Epithelial cell of proximal tubule (primary cell): ENCODE measurements at regions not wholly inside any gene's neighbourhood (a gene's known extent, or its start where the extent isn't known, plus 50 kb on each side); places are given as distances from the start of the nearest gene placed in this dataset.
"Not testable (repeated sequence)": the region's sequence is repeated elsewhere in the genome, so short reads cannot be mapped to it uniquely, and the experiment has no call there.

ENCODE experiments used
- DNase-seq: peaks from one replicate; pipeline ENCODE4 v3.0.0-alpha.2; 2011; ENCODE audit warnings: low read depth
- H3K4me3 ChIP-seq: 2 replicates; pipeline ENCODE4 v1.5.1; 2011; ENCODE audit warnings: low read depth, mild to moderate bottlenecking, low read length
- CTCF ChIP-seq: conservative IDR thresholded peaks from 2 replicates; pipeline ENCODE4 v1.5.1; 2012; ENCODE audit warnings: low read depth, mild to moderate bottlenecking, low read length

- H3K4me3 ChIP-seq, DNase-seq: not testable (repeated sequence)
Observed at GRCh38 chr7:101679653-101680173, 50.6 kb upstream of the MYL10 start.

DNA sequence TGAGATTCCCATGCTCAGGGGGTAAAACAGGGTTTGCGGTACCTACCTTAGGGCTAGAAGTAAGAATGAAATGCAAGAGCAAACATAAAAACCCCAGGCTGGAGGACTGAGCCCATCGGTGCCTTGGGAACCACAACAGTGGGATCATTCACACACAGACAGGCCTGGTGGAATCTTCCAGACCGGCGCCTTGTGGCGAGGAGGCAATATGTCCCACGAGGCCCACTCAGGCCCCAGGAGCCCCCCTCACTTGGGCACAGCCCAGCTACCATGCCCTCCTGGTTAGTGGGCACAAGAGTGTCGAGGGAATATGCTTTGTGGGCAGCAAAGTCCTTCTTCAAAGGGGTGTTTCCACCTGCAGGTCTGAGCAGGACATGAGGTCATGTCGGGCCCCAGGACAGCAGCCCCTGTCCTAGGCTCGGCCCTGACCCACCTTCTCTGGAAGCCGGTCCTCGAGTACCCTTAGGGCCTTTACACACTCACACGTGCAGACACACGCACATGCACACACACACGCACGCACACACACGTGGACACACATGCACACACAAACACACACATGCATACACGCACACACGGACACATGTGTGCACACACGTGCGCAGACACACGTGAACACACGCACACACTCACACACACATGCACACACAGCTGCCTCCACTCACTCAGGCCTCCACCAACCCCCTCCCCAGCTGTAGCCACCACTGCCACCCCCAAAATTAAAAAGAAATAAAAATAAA is 51.5 kb upstream of the MYL10 start:
- TF ChIP-seq CTCF = no peak
- DNase-seq = no peak
- H3K4me3 ChIP-seq = no peak overlapping the region

DNA sequence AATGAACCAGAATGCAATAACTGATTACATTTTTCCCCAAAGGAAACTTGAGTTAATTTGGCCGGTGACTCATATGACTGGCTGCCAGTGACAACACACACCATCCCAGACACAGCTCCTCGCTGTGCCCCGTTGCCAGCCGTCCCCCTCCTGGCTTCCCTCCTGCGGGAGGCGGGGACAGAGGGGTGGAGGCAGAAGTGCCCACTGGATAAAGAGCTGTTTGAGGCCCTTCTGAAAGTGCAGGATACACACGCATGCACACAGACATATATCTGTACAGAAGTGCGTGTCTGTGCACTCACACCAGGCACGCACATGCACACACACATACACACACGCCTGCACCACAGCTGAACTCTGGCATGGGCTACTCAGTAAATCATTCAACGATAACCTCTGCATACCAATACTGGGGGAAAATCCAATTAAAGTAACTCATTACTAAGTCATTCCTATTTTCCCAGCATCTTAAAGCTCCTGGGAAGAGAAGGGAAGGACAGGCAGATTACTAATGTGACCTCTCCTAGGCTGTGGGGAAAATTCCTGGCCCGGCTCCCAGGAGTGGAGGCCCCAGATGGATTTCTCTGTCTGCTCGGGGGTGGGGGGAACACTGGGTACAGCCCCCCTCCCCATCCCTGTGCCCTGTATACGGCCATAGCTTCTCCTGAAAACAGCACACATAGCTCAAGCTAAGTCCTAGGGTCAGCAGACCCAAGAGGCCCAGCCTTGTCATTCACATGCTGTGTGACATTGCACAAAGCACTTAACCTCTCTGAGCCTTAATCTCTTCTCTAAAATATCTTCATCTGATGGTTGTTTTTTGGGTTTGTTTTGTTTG is 52.3 kb upstream of the MYL10 start:
- H3K4me3 ChIP-seq = peak overlapping the region; percentile 2
- peak; percentile 95 for DNase-seq
- TF ChIP-seq CTCF = no peak

- no peak overlapping the region for H3K4me3 ChIP-seq
- TF ChIP-seq CTCF = no peak
- no peak for DNase-seq
Observed at GRCh38 chr7:101684983-101685330, 55.9 kb upstream of the MYL10 start.

DNA sequence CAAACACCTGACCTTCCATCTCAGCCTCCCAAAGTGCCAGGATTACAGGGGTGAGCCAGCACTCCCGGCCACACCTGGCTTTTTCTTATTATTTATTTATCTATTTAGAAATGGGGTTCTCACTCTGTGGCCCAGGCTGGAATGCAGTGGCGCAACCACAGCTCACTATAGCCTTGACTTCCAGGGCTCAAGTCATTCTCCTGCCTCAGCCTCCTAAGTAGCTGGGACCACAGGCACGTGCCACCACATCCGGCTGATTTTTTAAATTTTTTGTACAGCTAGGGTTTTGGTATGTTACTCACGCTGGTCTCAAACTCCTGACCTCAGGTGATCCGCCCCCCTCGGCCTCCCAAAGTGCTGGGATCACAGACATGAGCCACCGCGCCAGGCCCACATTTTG is 56.9 kb upstream of the MYL10 start:
- no peak for TF ChIP-seq CTCF
- H3K4me3 ChIP-seq = no peak overlapping the region
- no peak for DNase-seq

DNA sequence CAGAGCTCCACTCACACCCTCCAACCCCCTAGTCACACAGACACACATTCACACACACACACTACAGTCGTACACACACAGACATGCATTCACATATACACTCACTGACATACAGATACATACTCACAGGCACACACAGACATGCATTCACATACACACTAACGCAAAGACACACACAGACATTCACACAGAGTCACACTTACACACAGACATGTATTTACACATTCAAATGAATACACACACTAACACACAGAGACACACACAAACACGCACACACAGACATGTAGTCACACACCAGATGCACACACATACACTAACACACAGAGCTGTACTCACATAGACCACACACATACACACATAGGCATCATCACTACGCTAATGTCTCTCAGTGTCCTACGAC is 58.0 kb upstream of the MYL10 start:
- no peak overlapping the region for H3K4me3 ChIP-seq
- DNase-seq = no peak
- no peak for TF ChIP-seq CTCF

DNA sequence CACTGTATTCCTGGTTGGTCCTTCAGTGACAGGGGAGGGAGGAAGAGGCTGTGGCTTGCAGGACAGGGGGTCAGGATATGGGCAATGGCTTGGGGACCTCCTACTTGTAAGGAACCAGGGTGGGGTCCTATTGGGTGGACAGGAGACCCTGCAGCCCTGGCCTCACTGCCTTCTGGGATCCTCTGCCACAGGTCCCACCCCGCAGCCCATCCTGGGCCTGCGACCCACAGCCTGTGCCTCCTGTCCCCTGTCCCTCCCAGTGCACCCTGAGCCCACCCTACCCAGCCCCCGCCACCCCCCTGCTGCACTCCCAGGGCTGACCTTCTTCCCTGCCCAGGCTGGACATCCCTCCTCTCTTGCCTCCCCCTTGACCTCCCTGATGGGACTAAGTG is 58.7 kb upstream of the MYL10 start:
- DNase-seq = no peak
- H3K4me3 ChIP-seq = no peak overlapping the region
- no peak for TF ChIP-seq CTCF
